HEK293 (cell line): ENCODE measurements at regions not wholly inside any gene's neighbourhood (a gene's known extent, or its start where the extent isn't known, plus 50 kb on each side); places are given as distances from the start of the nearest gene placed in this dataset.

ENCODE experiments used
- TRIM28 ChIP-seq: IDR thresholded peaks from 2 replicates; pipeline ENCODE4 v1.6.1; 2011; ENCODE audit warnings: low read length, control low read depth, borderline replicate concordance
- ZNF398 ChIP-seq: fragments of 450-650 bp; formaldehyde crosslinking; IDR thresholded peaks from 2 replicates; pipeline ENCODE4 v1.5.1; 2017; ENCODE audit warnings: missing biosample characterization, missing genetic modification characterization
- TF ChIP-seq, protein P1 (sequence below): fragments of 450-650 bp; formaldehyde crosslinking; IDR thresholded peaks from 2 replicates; pipeline ENCODE4 v1.5.1; 2016; ENCODE audit warnings: missing biosample characterization, missing genetic modification characterization

DNA sequence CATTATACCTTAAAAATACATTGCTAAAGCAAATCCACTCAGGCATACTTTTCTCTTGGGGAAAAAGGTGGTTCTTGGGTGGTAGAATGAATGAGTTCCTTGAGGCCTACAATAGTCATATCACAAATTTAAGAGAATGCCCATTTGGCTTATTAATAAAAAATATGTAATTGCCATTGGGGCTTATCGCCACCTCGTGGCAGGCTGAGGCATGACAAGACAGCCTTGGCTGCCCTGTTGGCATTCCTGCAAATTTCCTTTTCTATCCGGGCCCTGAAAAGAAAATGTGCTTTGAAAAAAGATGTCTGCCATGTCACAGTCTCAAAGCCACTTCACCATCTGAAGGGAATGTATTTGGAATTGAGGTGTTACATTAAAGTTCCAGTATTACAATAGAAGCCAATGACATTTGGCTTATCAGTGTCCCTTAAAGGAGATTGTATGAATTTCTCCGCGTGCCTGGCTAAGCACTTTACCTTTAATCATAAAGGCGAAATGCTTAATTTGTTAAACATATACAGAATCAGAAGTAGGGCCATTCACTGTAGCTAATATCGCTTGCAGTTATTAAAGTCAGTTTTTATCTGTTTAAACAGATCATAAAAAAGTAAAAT is 188.3 kb upstream of the ZFP64 start:
- TF ChIP-seq TRIM28 = no peak
- TF ChIP-seq ZNF398 = no peak
- TF ChIP-seq, protein P1, sequence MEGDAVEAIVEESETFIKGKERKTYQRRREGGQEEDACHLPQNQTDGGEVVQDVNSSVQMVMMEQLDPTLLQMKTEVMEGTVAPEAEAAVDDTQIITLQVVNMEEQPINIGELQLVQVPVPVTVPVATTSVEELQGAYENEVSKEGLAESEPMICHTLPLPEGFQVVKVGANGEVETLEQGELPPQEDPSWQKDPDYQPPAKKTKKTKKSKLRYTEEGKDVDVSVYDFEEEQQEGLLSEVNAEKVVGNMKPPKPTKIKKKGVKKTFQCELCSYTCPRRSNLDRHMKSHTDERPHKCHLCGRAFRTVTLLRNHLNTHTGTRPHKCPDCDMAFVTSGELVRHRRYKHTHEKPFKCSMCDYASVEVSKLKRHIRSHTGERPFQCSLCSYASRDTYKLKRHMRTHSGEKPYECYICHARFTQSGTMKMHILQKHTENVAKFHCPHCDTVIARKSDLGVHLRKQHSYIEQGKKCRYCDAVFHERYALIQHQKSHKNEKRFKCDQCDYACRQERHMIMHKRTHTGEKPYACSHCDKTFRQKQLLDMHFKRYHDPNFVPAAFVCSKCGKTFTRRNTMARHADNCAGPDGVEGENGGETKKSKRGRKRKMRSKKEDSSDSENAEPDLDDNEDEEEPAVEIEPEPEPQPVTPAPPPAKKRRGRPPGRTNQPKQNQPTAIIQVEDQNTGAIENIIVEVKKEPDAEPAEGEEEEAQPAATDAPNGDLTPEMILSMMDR (tag by site-specific recombination) = peak; percentile 28; the same call in 1 of the 2 replicates
